Left renal pelvis (tissue), 4 donors: ENCODE measurements at regions not wholly inside any gene's neighbourhood (a gene's known extent, or its start where the extent isn't known, plus 50 kb on each side); places are given as distances from the start of the nearest gene placed in this dataset.

Experiments
- DNase-seq, 4 donors: peaks; one replicate each; pipeline ENCODE4 v3.0.0-alpha.2; 2013; ENCODE audit warnings: low read depth in 4 of 4, low spot score in 3 of 4

GRCh38 chr3:177590826-177591225 is 393.5 kb upstream of the TBL1XR1 start:
- DNase-seq: no peak

GRCh38 chr3:177591379-177591778 is 394.1 kb upstream of the TBL1XR1 start:
- no peak for DNase-seq

- DNase-seq: no peak
These were observed 396.8 kb upstream of the TBL1XR1 start for GRCh38 chr3:177594096-177594495.

GRCh38 chr3:177595530-177596188 is 398.4 kb upstream of the TBL1XR1 start:
- DNase-seq: no peak

GRCh38 chr3:177596248-177596815 is 399.1 kb upstream of the TBL1XR1 start:
- no peak for DNase-seq

GRCh38 chr3:177596816-177597271 is 399.6 kb upstream of the TBL1XR1 start:
- no peak for DNase-seq

- no peak for DNase-seq
These were observed 400.2 kb upstream of the TBL1XR1 start for GRCh38 chr3:177597311-177598096.

GRCh38 chr3:177598097-177598833 is 401.0 kb upstream of the TBL1XR1 start:
- no peak for DNase-seq

- no peak for DNase-seq
These were observed 402.0 kb upstream of the TBL1XR1 start for GRCh38 chr3:177599326-177599725.

- DNase-seq: no peak
These were observed 402.6 kb upstream of the TBL1XR1 start for GRCh38 chr3:177599837-177600236.

- no peak for DNase-seq
These were observed 403.1 kb upstream of the TBL1XR1 start for GRCh38 chr3:177600411-177600810.

GRCh38 chr3:177601152-177601551 is 403.9 kb upstream of the TBL1XR1 start:
- no peak for DNase-seq

- DNase-seq: no peak
These were observed 405.4 kb upstream of the TBL1XR1 start for GRCh38 chr3:177602601-177603147.

GRCh38 chr3:177603148-177603603 is 405.9 kb upstream of the TBL1XR1 start:
- no peak for DNase-seq

GRCh38 chr3:177604181-177604580 is 406.9 kb upstream of the TBL1XR1 start:
- no peak for DNase-seq

GRCh38 chr3:177606891-177607290 is 409.6 kb upstream of the TBL1XR1 start:
- DNase-seq: no peak

- no peak for DNase-seq
These were observed 410.3 kb upstream of the TBL1XR1 start for GRCh38 chr3:177607589-177607988.

- DNase-seq: no peak
These were observed 411.2 kb upstream of the TBL1XR1 start for GRCh38 chr3:177608443-177608842.

GRCh38 chr3:177609613-177610012 is 412.3 kb upstream of the TBL1XR1 start:
- DNase-seq: no peak

- no peak for DNase-seq
These were observed 413.0 kb upstream of the TBL1XR1 start for GRCh38 chr3:177610262-177610661.
